Ovary (tissue), 7 donors: ENCODE measurements at regions not wholly inside any gene's neighbourhood (a gene's known extent, or its start where the extent isn't known, plus 50 kb on each side); places are given as distances from the start of the nearest gene placed in this dataset.

Experiments
- DNase-seq, 5 donors: peaks; one replicate each; pipeline ENCODE4 v3.0.0-alpha.2; 2019 to 2020
- H3K27ac ChIP-seq, 2 donors: fragments of 200-600 bp; one replicate each; pipeline versions ENCODE4 v1.5.1 to v1.8.0; 2019 to 2022
- H3K27me3 ChIP-seq: fragments of 200-600 bp; one replicate; pipeline ENCODE4 v1.8.0; 2022
- H3K36me3 ChIP-seq: fragments of 200-600 bp; sonication (generic); one replicate; pipeline ENCODE4 v1.5.1; 2019
- H3K4me1 ChIP-seq: one replicate; pipeline ENCODE4 v1.8.1; 2013; ENCODE audit warnings: mild to moderate bottlenecking, moderate library complexity; ENCODE audit not compliant: insufficient read depth
- H3K4me3 ChIP-seq: fragments of 200-600 bp; sonication (generic); one replicate; pipeline ENCODE4 v1.5.1; 2017
- H3K9me3 ChIP-seq, 2 donors: fragments of 200-600 bp in 1 of 2; sonication (generic) in 1 of 2; one replicate each; pipeline versions ENCODE4 v1.5.1 to v1.8.1; 2013 to 2019; ENCODE audit warnings: mild to moderate bottlenecking in 1 of 2, moderate library complexity in 1 of 2
- EP300 ChIP-seq: sonication (generic); formaldehyde crosslinking; IDR thresholded peaks from one replicate; pipeline ENCODE4 v1.6.1; 2017; ENCODE audit warnings: antibody characterized with exemption
- POLR2A ChIP-seq: fragments of 450-650 bp; IDR thresholded peaks from one replicate; pipeline ENCODE4 v1.6.1; 2017; ENCODE audit warnings: antibody characterized with exemption, mild to moderate bottlenecking, moderate library complexity
- WGBS, 3 donors: extraction: QIAGEN DNeasy Blood & Tissue Kit in 1 of 3; methylation state at CpG; one replicate each; pipeline versions ENCODE4 v1.1.5 to v1.1.7; 2013 to 2017; 5-methylcytosine and 5-hydroxymethylcytosine counted together
- intact Hi-C, 4 donors: fragments of 100-400 bp; cut with DNase I; formaldehyde crosslinking; loops; one replicate each; pipeline versions ENCODE4 v1.11.0 to v1.15.1; 2022 to 2023
- TF ChIP-seq, protein P1 (sequence below), 3 donors: fragments of 450-650 bp in 2 of 3; fragments of 200-600 bp in 1 of 3; IDR thresholded peaks; one replicate each; pipeline versions ENCODE4 v1.5.1 to v1.8.0; 2016 to 2022; ENCODE audit warnings: antibody characterized with exemption in 3 of 3, mild to moderate bottlenecking in 1 of 3
- donor health status: DM: no; HTN: no; CAD: no; lungs with moderate emphysema.
- donor health status: DM: no; HTN: no; CAD: no.
- donor health status: Bipolar disorder and iron deficiency.
- donor health status: DM: no; HTN: no; CAD: no.
- donor health status: DM: yes; HTN: yes; CAD: no.

DNA sequence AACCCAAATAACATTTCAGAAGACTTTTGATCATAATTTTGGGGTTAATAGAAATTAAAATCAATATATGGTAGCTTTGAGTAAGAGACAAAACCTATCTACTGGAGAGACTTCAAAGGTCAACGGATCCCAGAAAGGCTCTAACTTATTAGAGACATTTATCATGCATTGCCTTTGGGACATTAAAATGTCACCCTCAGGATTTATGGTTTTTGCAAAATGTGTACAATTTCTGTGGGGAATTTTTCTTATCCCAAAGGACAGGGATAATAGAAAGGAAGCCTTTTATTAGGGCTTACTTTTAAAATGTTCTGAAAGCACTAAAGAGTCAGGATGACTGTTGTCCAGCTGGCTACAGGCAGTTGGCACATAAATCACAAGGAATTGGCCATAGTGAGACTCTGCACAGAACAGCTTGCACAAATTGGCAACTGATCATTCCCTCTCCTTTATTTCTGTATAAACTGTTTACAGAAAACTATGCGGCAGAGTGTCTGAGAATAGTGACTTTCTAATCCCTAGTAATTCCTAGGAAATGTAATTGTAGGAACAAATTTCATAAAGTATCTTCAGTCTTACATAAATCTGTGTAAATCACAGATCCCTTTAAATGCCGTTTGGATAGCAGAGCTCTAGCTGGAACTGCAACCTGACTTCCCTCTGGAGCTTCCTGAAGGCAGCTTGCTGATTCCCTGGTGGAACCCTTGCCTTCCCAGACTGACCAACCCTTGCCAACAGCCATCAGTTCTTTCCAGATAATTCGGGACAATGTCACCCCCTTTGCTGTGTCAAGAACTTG, 201.1 kb upstream of the PREP start:
- H3K4me3 ChIP-seq: no peak overlapping the region
- H3K9me3 ChIP-seq: no peaks in the 10 kb centered on the region
- no peaks in the 10 kb centered on the region for H3K27me3 ChIP-seq
- TF ChIP-seq POLR2A (no peak), EP300 (no peak)
- TF ChIP-seq, protein P1, sequence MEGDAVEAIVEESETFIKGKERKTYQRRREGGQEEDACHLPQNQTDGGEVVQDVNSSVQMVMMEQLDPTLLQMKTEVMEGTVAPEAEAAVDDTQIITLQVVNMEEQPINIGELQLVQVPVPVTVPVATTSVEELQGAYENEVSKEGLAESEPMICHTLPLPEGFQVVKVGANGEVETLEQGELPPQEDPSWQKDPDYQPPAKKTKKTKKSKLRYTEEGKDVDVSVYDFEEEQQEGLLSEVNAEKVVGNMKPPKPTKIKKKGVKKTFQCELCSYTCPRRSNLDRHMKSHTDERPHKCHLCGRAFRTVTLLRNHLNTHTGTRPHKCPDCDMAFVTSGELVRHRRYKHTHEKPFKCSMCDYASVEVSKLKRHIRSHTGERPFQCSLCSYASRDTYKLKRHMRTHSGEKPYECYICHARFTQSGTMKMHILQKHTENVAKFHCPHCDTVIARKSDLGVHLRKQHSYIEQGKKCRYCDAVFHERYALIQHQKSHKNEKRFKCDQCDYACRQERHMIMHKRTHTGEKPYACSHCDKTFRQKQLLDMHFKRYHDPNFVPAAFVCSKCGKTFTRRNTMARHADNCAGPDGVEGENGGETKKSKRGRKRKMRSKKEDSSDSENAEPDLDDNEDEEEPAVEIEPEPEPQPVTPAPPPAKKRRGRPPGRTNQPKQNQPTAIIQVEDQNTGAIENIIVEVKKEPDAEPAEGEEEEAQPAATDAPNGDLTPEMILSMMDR (IDR thresholded peaks at IDR 0.05): no peak
- H3K36me3 ChIP-seq: no peaks in the 10 kb centered on the region
- no peak for DNase-seq
- no peak overlapping the region for H3K27ac ChIP-seq
- peaks cover 7% of the 10 kb centered on the region for H3K4me1 ChIP-seq
- WGBS, 3 donors: 6 to 9% (median 9%) methylated on average over 4 of the region's 4 CpGs
- intact Hi-C loops: no loop called here

DNA sequence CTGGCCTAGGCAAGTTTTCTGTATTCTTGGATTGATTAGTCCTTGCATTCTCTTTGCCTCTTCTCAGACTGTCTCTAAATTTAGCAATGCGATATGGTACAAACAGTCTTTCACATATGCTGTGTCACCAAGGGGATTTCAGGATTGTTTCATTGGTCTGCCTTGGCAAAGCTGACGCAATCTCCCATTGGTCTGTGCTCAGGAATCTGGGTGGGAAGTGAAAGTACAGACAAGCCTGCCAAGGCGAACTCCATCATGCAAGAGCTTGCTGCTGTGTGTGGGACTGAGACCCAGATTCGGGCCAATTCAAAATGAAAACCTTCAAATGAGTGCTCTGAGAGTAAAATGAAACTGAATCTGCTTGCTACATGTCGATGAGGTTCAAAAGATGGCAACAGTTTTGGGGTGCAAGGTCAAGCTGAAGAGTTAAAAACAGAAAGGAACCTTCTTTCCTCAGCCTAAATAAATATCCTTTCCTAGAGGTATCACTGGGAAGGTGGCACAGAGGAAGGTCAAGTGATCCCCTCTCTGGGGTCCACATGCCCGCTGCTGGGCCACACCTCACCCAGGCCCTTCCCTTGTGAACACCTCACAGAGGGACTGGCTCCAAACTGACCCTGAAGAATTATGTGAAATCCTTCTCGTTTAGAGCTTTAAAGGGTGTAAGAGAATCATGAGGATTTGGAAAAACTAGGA, 198.8 kb upstream of the PREP start:
- peak in 3 of 5 donors; percentile 14 to 62 (median 31) for DNase-seq
- no peaks in the 10 kb centered on the region for H3K36me3 ChIP-seq
- TF ChIP-seq, protein P1 (IDR thresholded peaks at IDR 0.05): no peak
- TF ChIP-seq EP300 (no peak), POLR2A (no peak)
- intact Hi-C loops: no loop called here
- no peaks in the 10 kb centered on the region for H3K27me3 ChIP-seq
- H3K9me3 ChIP-seq: no peaks in the 10 kb centered on the region
- 56 to 79% (median 73%) methylated on average over 7 of the region's 7 CpGs for WGBS, 3 donors
- no peak overlapping the region for H3K4me3 ChIP-seq
- peaks cover 4% of the 10 kb centered on the region for H3K4me1 ChIP-seq
- H3K27ac ChIP-seq: no peak overlapping the region

DNA sequence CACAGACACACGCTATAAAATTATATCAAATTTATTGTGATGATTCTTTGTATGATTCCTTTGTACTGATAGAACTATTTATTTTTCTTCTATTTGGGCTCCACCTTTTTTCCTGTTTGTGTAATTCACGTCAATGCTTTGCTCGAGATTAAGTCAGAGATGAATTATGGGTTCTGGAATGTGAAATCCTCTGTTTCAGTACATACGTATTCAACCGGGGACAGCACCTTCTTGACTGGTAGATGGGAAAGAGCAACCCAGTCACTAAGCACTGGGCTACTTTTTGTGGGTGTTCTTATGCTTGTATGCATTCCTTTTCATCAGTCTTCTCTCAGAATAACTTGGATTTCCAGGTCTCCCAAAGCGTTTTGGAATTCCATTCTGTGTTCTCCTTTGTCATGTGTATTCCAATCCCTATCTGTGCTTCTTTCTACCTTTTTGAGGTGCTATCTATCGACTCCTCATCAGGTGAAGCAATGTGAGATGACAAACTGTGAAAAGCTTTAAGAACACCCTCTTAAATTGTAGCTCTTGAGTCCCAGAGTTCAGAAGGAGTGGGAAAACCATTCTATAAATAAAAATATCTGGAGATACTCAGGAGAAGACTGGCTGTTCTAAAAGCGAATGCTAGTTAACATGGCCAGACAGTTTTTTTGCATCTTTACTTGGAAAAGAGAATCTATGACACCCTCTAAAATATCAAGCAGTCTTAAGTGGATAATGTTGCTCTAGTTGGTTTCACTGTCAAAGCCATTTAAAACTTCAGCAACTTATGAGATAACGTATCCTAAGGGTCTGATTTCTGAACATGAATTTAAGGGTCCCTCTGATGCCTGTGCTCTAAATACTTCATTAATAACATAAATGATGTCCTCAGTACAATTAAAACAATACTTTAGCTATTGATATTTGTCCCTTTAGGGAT, 197.7 kb upstream of the PREP start:
- TF ChIP-seq POLR2A (no peak), EP300 (no peak)
- TF ChIP-seq, protein P1 (IDR thresholded peaks at IDR 0.05): no peak
- peaks cover 4% of the 10 kb centered on the region for H3K4me1 ChIP-seq
- 72 to 82% (median 81%) methylated on average over 9 of the region's 9 CpGs for WGBS, 3 donors
- intact Hi-C loops: no loop called here
- H3K27me3 ChIP-seq: no peaks in the 10 kb centered on the region
- H3K27ac ChIP-seq: no peak overlapping the region
- no peaks in the 10 kb centered on the region for H3K36me3 ChIP-seq
- H3K9me3 ChIP-seq: no peaks in the 10 kb centered on the region
- no peak overlapping the region for H3K4me3 ChIP-seq
- no peak for DNase-seq

DNA sequence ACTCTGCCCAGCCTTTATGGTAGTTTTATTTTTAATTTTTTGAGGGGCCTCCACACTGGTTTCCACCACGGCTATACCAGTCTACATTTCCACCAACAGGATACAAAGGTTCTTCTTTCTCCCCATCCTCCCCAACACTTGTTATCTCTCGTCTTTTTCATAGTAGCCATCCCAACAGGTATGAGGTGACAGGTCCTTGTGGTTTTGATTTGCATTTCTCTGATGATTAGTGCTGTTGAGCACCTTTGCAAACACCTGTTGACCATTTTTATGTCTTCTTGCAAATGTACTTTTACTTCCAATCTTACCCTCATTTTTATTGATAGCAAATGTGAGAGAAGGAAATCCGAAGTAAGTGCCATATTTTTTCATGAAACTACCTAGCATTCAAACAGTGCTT, 195.4 kb upstream of the PREP start:
- Histone ChIP-seq H3K27ac (no peak overlapping the region), H3K36me3 (no peaks in the 10 kb centered on the region), H3K9me3 (no peaks in the 10 kb centered on the region), H3K4me3 (no peak overlapping the region), H3K4me1 (no peaks in the 10 kb centered on the region), H3K27me3 (no peaks in the 10 kb centered on the region)
- intact Hi-C loops: no loop called here
- TF ChIP-seq POLR2A: no peak
- no peak for DNase-seq
- WGBS, 3 donors: 79 to 96% (median 87%) methylated on average over 3 of the region's 3 CpGs
